ENCODE measurements at regions not wholly inside any gene's neighbourhood (a gene's known extent, or its start where the extent isn't known, plus 50 kb on each side); places are given as distances from the start of the nearest gene placed in this dataset.
"Not testable (repeated sequence)": the region's sequence is repeated elsewhere in the genome, so short reads cannot be mapped to it uniquely, and the experiment has no call there.

DNA sequence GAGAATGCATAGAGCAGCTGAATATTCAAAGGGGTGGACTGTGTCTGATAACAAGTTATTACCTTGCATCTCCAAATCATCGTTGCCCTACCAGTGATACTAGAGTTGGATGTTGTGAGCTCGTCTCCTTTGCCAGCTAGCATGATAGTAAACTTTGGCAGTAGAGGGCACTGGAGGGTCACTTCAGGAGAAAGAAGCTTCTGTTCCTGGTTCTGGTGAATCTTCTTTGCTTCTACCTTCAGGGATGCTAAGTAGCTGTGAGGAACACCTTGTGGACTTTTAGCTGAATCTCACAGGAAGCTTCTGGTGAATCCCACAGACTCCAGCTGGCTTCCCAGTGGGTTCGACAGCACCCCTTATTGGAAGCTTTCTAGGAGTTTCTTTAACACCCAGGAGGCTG lies 626.6 kb upstream of the SGCD start:
- peak; percentile 58 for TF ChIP-seq CTCF (conservative IDR thresholded peaks at IDR 0.05; ENCODE audit: low read length)
- TF ChIP-seq EZH2phosphoT487 (IDR thresholded peaks at IDR 0.05; ENCODE audit: borderline replicate concordance, low read depth, low read length) = no peak
- Histone ChIP-seq H3K9me3 (ENCODE audit: low read length) (no peaks in the 10 kb centered on the region), H3K4me3 (ENCODE audit: low read depth, low read length, poor library complexity, severe bottlenecking) (no peak overlapping the region), H4K20me1 (ENCODE audit: insufficient read depth, low read length) (no peaks in the 10 kb centered on the region), H3K9me2 (ENCODE audit: insufficient read depth, low read length) (no peaks in the 10 kb centered on the region), H3K4me2 (ENCODE audit: low read length) (no peak overlapping the region), H3K27ac (ENCODE audit: low read depth, low read length, poor library complexity, severe bottlenecking) (no peak overlapping the region), H3K79me2 (ENCODE audit: insufficient read depth, low read depth, low read length) (no peaks in the 10 kb centered on the region), H3K4me1 (ENCODE audit: insufficient read depth, low read length, poor library complexity, severe bottlenecking) (no peaks in the 10 kb centered on the region), H3K36me3 (ENCODE audit: insufficient read depth, low read length) (no peaks in the 10 kb centered on the region), H2AFZ (ENCODE audit: low read length) (no peak overlapping the region)
- CTCF ChIA-PET (ENCODE audit: unreplicated experiment) = no interaction called here
- POLR2A ChIA-PET = no interaction called here
- intact Hi-C loops (cut with micrococcal nuclease; ENCODE audit: unreplicated experiment) = no loop called here
- no TSS peak for BruUV-seq (replicated peaks)
- DNase-seq (ENCODE audit: low spot score) = peak; percentile 10

- H3K4me1 ChIP-seq (ENCODE audit: insufficient read depth, low read length, poor library complexity, severe bottlenecking) = no peaks in the 10 kb centered on the region
- ChIA-PET POLR2A (no interaction called here), CTCF (ENCODE audit: unreplicated experiment) (no interaction called here)
- H3K4me3 ChIP-seq (ENCODE audit: low read depth, low read length, poor library complexity, severe bottlenecking) = no peak overlapping the region
- no peaks in the 10 kb centered on the region for H3K79me2 ChIP-seq (ENCODE audit: insufficient read depth, low read depth, low read length)
- H3K36me3 ChIP-seq (ENCODE audit: insufficient read depth, low read length) = no peaks in the 10 kb centered on the region
- H3K4me2 ChIP-seq (ENCODE audit: low read length) = no peak overlapping the region
- no peak for DNase-seq (ENCODE audit: low spot score)
- intact Hi-C loops (cut with micrococcal nuclease; ENCODE audit: unreplicated experiment) = no loop called here
- H4K20me1 ChIP-seq (ENCODE audit: insufficient read depth, low read length) = no peaks in the 10 kb centered on the region
- BruUV-seq (replicated peaks) = no TSS peak
- no peaks in the 10 kb centered on the region for H3K9me3 ChIP-seq (ENCODE audit: low read length)
- TF ChIP-seq CTCF (conservative IDR thresholded peaks at IDR 0.05; ENCODE audit: low read length) = no peak
- no peak for TF ChIP-seq EZH2phosphoT487 (IDR thresholded peaks at IDR 0.05; ENCODE audit: borderline replicate concordance, low read depth, low read length)
- no peaks in the 10 kb centered on the region for H3K9me2 ChIP-seq (ENCODE audit: insufficient read depth, low read length)
- H3K27ac ChIP-seq (ENCODE audit: low read depth, low read length, poor library complexity, severe bottlenecking) = no peak overlapping the region
- no peak overlapping the region for H2AFZ ChIP-seq (ENCODE audit: low read length)
These were observed 615.1 kb upstream of the SGCD start for GRCh38 chr5:155711882-155712281.

DNA sequence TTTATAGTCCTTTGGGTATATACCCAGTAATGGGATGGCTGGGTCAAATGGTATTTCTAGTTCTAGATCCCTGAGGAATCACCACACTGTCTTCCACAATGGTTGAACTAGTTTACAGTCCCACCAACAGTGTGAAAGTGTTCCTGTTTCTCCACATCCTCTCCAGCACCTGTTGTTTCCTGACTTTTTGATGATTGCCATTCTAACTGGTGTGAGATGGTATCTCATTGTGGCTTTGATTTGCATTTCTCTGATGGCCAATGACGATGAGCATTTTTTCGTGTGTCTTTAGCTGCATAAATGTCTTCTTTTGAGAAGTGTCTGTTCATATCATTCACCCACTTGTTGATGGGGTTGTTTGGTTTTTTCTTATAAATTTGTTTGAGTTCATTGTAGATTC lies 612.5 kb upstream of the SGCD start:
- H2AFZ ChIP-seq (ENCODE audit: low read length); H3K4me1 ChIP-seq (ENCODE audit: insufficient read depth, low read length, poor library complexity, severe bottlenecking); H4K20me1 ChIP-seq (ENCODE audit: insufficient read depth, low read length); CTCF ChIA-PET (ENCODE audit: unreplicated experiment); POLR2A ChIA-PET; H3K36me3 ChIP-seq (ENCODE audit: insufficient read depth, low read length); H3K79me2 ChIP-seq (ENCODE audit: insufficient read depth, low read depth, low read length); DNase-seq (ENCODE audit: low spot score); H3K4me2 ChIP-seq (ENCODE audit: low read length); H3K9me2 ChIP-seq (ENCODE audit: insufficient read depth, low read length); intact Hi-C loops (cut with micrococcal nuclease; ENCODE audit: unreplicated experiment); BruUV-seq (replicated peaks); H3K9me3 ChIP-seq (ENCODE audit: low read length); H3K27ac ChIP-seq (ENCODE audit: low read depth, low read length, poor library complexity, severe bottlenecking); H3K4me3 ChIP-seq (ENCODE audit: low read depth, low read length, poor library complexity, severe bottlenecking): not testable (repeated sequence)
